BLaER1 treated with 17β-estradiol and CSF1 and Interleukin-3, amounts not matched to agents 10 nM and 100 nM (cell line): ENCODE measurements at regions not wholly inside any gene's neighbourhood (a gene's known extent, or its start where the extent isn't known, plus 50 kb on each side); places are given as distances from the start of the nearest gene placed in this dataset.

Experiments used
- H3K27ac ChIP-seq, 11 experiments: shearing (Covaris generic); formaldehyde crosslinking; 2 replicates each; pipeline ENCODE4 v1.8.1; 2022
- H3K27me3 ChIP-seq, 11 experiments: shearing (Covaris generic); formaldehyde crosslinking; 2 replicates each; pipeline ENCODE4 v1.8.1; 2022
- H3K36me3 ChIP-seq, 11 experiments: shearing (Covaris generic); formaldehyde crosslinking; 2 replicates each; pipeline ENCODE4 v1.8.1; 2022
- H3K4me1 ChIP-seq, 10 experiments: shearing (Covaris generic); formaldehyde crosslinking; 2 replicates each; pipeline ENCODE4 v1.8.1; 2022
- H3K4me2 ChIP-seq, 11 experiments: shearing (Covaris generic); formaldehyde crosslinking; 2 replicates each; pipeline ENCODE4 v1.8.1; 2022
- H3K4me3 ChIP-seq, 10 experiments: shearing (Covaris generic); formaldehyde crosslinking; 2 replicates each; pipeline ENCODE4 v1.8.1; 2022
- H3K9ac ChIP-seq, 11 experiments: shearing (Covaris generic); formaldehyde crosslinking; 2 replicates each; pipeline ENCODE4 v1.8.1; 2022
- H3K9me3 ChIP-seq, 11 experiments: shearing (Covaris generic); formaldehyde crosslinking; replicated peaks in 1 of 11; 2 replicates each; pipeline ENCODE4 v1.8.1; 2022
- H4K20me1 ChIP-seq, 11 experiments: shearing (Covaris generic); formaldehyde crosslinking; 2 replicates each; pipeline ENCODE4 v1.8.1; 2022
- Cebpa-rat ChIP-seq, 11 experiments: shearing (Covaris generic); IDR thresholded peaks; 2 replicates each; pipeline ENCODE4 v1.8.1; 2022

GRCh38 chr7:12898620-12899019 lies 211.2 kb downstream of the ARL4A start:
- H4K20me1 ChIP-seq = no peaks in the 10 kb centered on the region
- no peak overlapping the region for H3K4me3 ChIP-seq
- no peaks in the 10 kb centered on the region; a peak in 1 of 22 replicates for H3K9me3 ChIP-seq
- no peak for TF ChIP-seq Cebpa-rat (IDR thresholded peaks at IDR 0.05)
- H3K9ac ChIP-seq = no peak overlapping the region
- peaks cover 0 to 15% (median 0%) of the 10 kb centered on the region in 10 experiments; a peak in 6 of 20 replicates for H3K4me1 ChIP-seq
- H3K4me2 ChIP-seq = no peak overlapping the region
- H3K36me3 ChIP-seq = no peaks in the 10 kb centered on the region
- H3K27ac ChIP-seq = no peak overlapping the region
- no peaks in the 10 kb centered on the region for H3K27me3 ChIP-seq

GRCh38 chr7:12905671-12906070 lies 218.2 kb downstream of the ARL4A start:
- H3K27me3 ChIP-seq = no peaks in the 10 kb centered on the region
- H4K20me1 ChIP-seq = no peaks in the 10 kb centered on the region
- H3K4me2 ChIP-seq = no peak overlapping the region
- no peaks in the 10 kb centered on the region for H3K4me1 ChIP-seq
- TF ChIP-seq Cebpa-rat (IDR thresholded peaks at IDR 0.05) = no peak
- no peak overlapping the region for H3K27ac ChIP-seq
- no peaks in the 10 kb centered on the region for H3K9me3 ChIP-seq
- H3K4me3 ChIP-seq = no peak overlapping the region
- H3K9ac ChIP-seq = no peak overlapping the region
- no peaks in the 10 kb centered on the region for H3K36me3 ChIP-seq

- Histone ChIP-seq H3K9me3 (no peaks in the 10 kb centered on the region), H3K27ac (no peak overlapping the region), H3K4me2 (no peak overlapping the region), H3K4me1 (no peaks in the 10 kb centered on the region), H3K36me3 (no peaks in the 10 kb centered on the region), H4K20me1 (no peaks in the 10 kb centered on the region), H3K9ac (no peak overlapping the region), H3K4me3 (no peak overlapping the region), H3K27me3 (no peaks in the 10 kb centered on the region)
- no peak for TF ChIP-seq Cebpa-rat (IDR thresholded peaks at IDR 0.05)
Measured at GRCh38 chr7:12907774-12908173, 220.3 kb downstream of the ARL4A start.

- no peaks in the 10 kb centered on the region for H3K36me3 ChIP-seq
- no peak overlapping the region for H3K9ac ChIP-seq
- H3K4me1 ChIP-seq = no peaks in the 10 kb centered on the region
- H3K27me3 ChIP-seq = no peaks in the 10 kb centered on the region
- no peaks in the 10 kb centered on the region for H3K9me3 ChIP-seq
- no peaks in the 10 kb centered on the region for H4K20me1 ChIP-seq
- H3K4me2 ChIP-seq = no peak overlapping the region
- no peak overlapping the region for H3K27ac ChIP-seq
- no peak for TF ChIP-seq Cebpa-rat (IDR thresholded peaks at IDR 0.05)
- H3K4me3 ChIP-seq = no peak overlapping the region
Measured at GRCh38 chr7:12909483-12909882, 222.1 kb downstream of the ARL4A start.

- no peaks in the 10 kb centered on the region for H3K36me3 ChIP-seq
- no peaks in the 10 kb centered on the region for H3K27me3 ChIP-seq
- no peak overlapping the region for H3K4me3 ChIP-seq
- H3K4me1 ChIP-seq = no peaks in the 10 kb centered on the region
- H3K9ac ChIP-seq = no peak overlapping the region
- H3K27ac ChIP-seq = no peak overlapping the region
- H3K4me2 ChIP-seq = no peak overlapping the region
- no peaks in the 10 kb centered on the region for H3K9me3 ChIP-seq
- TF ChIP-seq Cebpa-rat (IDR thresholded peaks at IDR 0.05) = no peak
- H4K20me1 ChIP-seq = no peaks in the 10 kb centered on the region
Measured at GRCh38 chr7:12911053-12911452, 223.6 kb downstream of the ARL4A start.

GRCh38 chr7:12913002-12913401 lies 225.6 kb downstream of the ARL4A start:
- no peak overlapping the region for H3K9ac ChIP-seq
- H3K9me3 ChIP-seq = no peaks in the 10 kb centered on the region
- H3K27me3 ChIP-seq = no peaks in the 10 kb centered on the region
- no peak overlapping the region for H3K4me2 ChIP-seq
- no peaks in the 10 kb centered on the region for H3K36me3 ChIP-seq
- TF ChIP-seq Cebpa-rat (IDR thresholded peaks at IDR 0.05) = no peak
- no peaks in the 10 kb centered on the region for H4K20me1 ChIP-seq
- H3K4me1 ChIP-seq = no peaks in the 10 kb centered on the region
- no peak overlapping the region for H3K4me3 ChIP-seq
- no peak overlapping the region for H3K27ac ChIP-seq

- H3K9me3 ChIP-seq = no peaks in the 10 kb centered on the region
- no peaks in the 10 kb centered on the region for H3K4me1 ChIP-seq
- TF ChIP-seq Cebpa-rat (IDR thresholded peaks at IDR 0.05) = no peak
- no peaks in the 10 kb centered on the region for H3K36me3 ChIP-seq
- no peaks in the 10 kb centered on the region for H4K20me1 ChIP-seq
- no peak overlapping the region for H3K4me2 ChIP-seq
- H3K4me3 ChIP-seq = no peak overlapping the region
- H3K9ac ChIP-seq = no peak overlapping the region
- no peak overlapping the region for H3K27ac ChIP-seq
- H3K27me3 ChIP-seq = no peaks in the 10 kb centered on the region
Measured at GRCh38 chr7:12917801-12918200, 230.4 kb downstream of the ARL4A start.

GRCh38 chr7:12921751-12922345 lies 234.4 kb downstream of the ARL4A start:
- Histone ChIP-seq H3K27ac (no peak overlapping the region), H3K36me3 (no peaks in the 10 kb centered on the region), H3K27me3 (no peaks in the 10 kb centered on the region), H3K9ac (no peak overlapping the region), H3K4me2 (no peak overlapping the region), H3K9me3 (no peaks in the 10 kb centered on the region), H3K4me1 (no peaks in the 10 kb centered on the region), H4K20me1 (no peaks in the 10 kb centered on the region), H3K4me3 (no peak overlapping the region)
- TF ChIP-seq Cebpa-rat (IDR thresholded peaks at IDR 0.05) = no peak

GRCh38 chr7:12923971-12924370 lies 236.5 kb downstream of the ARL4A start:
- Histone ChIP-seq H3K9me3 (no peaks in the 10 kb centered on the region), H4K20me1 (no peaks in the 10 kb centered on the region), H3K4me3 (no peak overlapping the region), H3K27ac (no peak overlapping the region), H3K9ac (no peak overlapping the region), H3K4me2 (no peak overlapping the region), H3K36me3 (no peaks in the 10 kb centered on the region), H3K27me3 (no peaks in the 10 kb centered on the region), H3K4me1 (no peaks in the 10 kb centered on the region)
- TF ChIP-seq Cebpa-rat (IDR thresholded peaks at IDR 0.05) = no peak

GRCh38 chr7:12926206-12926605 lies 238.8 kb downstream of the ARL4A start:
- H3K4me1 ChIP-seq = no peaks in the 10 kb centered on the region
- no peak overlapping the region for H3K4me2 ChIP-seq
- TF ChIP-seq Cebpa-rat (IDR thresholded peaks at IDR 0.05) = no peak
- no peak overlapping the region for H3K27ac ChIP-seq
- H3K9me3 ChIP-seq = no peaks in the 10 kb centered on the region
- H3K9ac ChIP-seq = no peak overlapping the region
- H3K4me3 ChIP-seq = no peak overlapping the region
- H4K20me1 ChIP-seq = no peaks in the 10 kb centered on the region
- H3K27me3 ChIP-seq = no peaks in the 10 kb centered on the region
- no peaks in the 10 kb centered on the region for H3K36me3 ChIP-seq
